Activated CD4-positive, alpha-beta memory T cell treated with anti-CD3 and anti-CD28 coated beads, Interleukin-2, amount 10 ng/mL, durations not matched to agents 7 days and 5 days (primary cell): ENCODE measurements at regions not wholly inside any gene's neighbourhood (a gene's known extent, or its start where the extent isn't known, plus 50 kb on each side); places are given as distances from the start of the nearest gene placed in this dataset.
"Not testable (repeated sequence)": the region's sequence is repeated elsewhere in the genome, so short reads cannot be mapped to it uniquely, and the experiment has no call there.

Experiments
- CTCF ChIA-PET: fragments of 350-600 bp; sonication (Branson Sonifier 250); formaldehyde crosslinking; loops from one replicate; lab custom pipeline; 2021; ENCODE audit warnings: antibody characterized with exemption, inconsistent platforms; lab: Charles Lee
- POLR2A ChIA-PET: fragments of 350-600 bp; sonication (Branson Sonifier 250); formaldehyde crosslinking; loops from one replicate; lab custom pipeline; 2021; ENCODE audit warnings: antibody characterized with exemption; lab: Charles Lee
- DNase-seq: peaks from one replicate; pipeline ENCODE4 v3.0.0-alpha.2; 2020
- H3K27ac Mint-ChIP-seq: one replicate; pipeline ENCODE4 v1.8.0; 2021; ENCODE audit warnings: mild to moderate bottlenecking, mixed read lengths
- H3K27me3 Mint-ChIP-seq: one replicate; pipeline ENCODE4 v1.8.0; 2021; ENCODE audit warnings: mixed read lengths
- H3K36me3 Mint-ChIP-seq: one replicate; pipeline ENCODE4 v1.8.0; 2021; ENCODE audit warnings: low read depth, mixed read lengths
- H3K4me1 Mint-ChIP-seq: one replicate; pipeline ENCODE4 v1.8.0; 2021; ENCODE audit warnings: mixed read lengths
- H3K4me3 Mint-ChIP-seq: one replicate; pipeline ENCODE4 v1.8.0; 2021; ENCODE audit warnings: mild to moderate bottlenecking, mixed read lengths
- H3K9me3 Mint-ChIP-seq: one replicate; pipeline ENCODE4 v1.8.0; 2021; ENCODE audit warnings: mixed read lengths

GRCh38 chr5:75818661-75819060 is 101.4 kb upstream of the POC5 start:
- Mint-ChIP-seq H3K9me3 (peaks cover 3% of the 10 kb centered on the region), H3K27ac (no peak overlapping the region), H3K27me3 (peaks cover 2% of the 10 kb centered on the region), H3K36me3 (no peaks in the 10 kb centered on the region), H3K4me3 (no peak overlapping the region), H3K4me1 (no peaks in the 10 kb centered on the region)
- ChIA-PET CTCF (no interaction called here), POLR2A (no interaction called here)
- no peak for DNase-seq

GRCh38 chr5:75799695-75800094 is 82.5 kb upstream of the POC5 start:
- H3K9me3 Mint-ChIP-seq, POLR2A ChIA-PET, H3K27ac Mint-ChIP-seq, H3K27me3 Mint-ChIP-seq, DNase-seq, H3K4me3 Mint-ChIP-seq, H3K4me1 Mint-ChIP-seq, CTCF ChIA-PET, H3K36me3 Mint-ChIP-seq: not testable (repeated sequence)

DNA sequence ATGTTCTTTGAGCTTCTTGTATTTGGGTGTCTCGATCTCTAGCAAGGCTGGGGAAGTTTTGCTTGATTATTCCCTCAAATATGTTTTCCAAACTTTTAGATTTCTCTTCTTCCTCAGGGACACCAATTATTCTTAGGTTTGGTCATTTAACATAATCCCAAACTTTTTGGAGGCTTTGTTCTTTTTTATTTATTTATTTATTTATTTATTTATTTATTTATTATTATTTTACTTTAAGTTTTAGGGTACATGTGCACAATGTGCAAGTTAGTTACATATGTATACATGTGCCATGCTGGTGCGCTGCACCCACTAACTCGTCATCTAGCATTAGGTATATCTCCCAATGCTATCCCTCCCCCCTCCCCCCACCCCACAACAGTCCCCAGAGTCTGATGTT is 52.1 kb upstream of the POC5 start:
- H3K27me3 Mint-ChIP-seq, H3K27ac Mint-ChIP-seq, H3K36me3 Mint-ChIP-seq, DNase-seq, H3K4me1 Mint-ChIP-seq, H3K4me3 Mint-ChIP-seq, CTCF ChIA-PET, POLR2A ChIA-PET: not testable (repeated sequence)
- H3K9me3 Mint-ChIP-seq = peaks cover 17% of the 10 kb centered on the region
